IgD-negative memory B cell (primary cell): ENCODE measurements at regions not wholly inside any gene's neighbourhood (a gene's known extent, or its start where the extent isn't known, plus 50 kb on each side); places are given as distances from the start of the nearest gene placed in this dataset.

Experiments
- H3K27ac Mint-ChIP-seq, 3 donors: one replicate each; pipeline ENCODE4 v1.8.0; 2020 to 2022; ENCODE audit warnings: mild to moderate bottlenecking in 3 of 3, mixed read lengths in 3 of 3, moderate library complexity in 1 of 3
- H3K27me3 Mint-ChIP-seq: one replicate; pipeline ENCODE4 v1.8.0; 2021; ENCODE audit warnings: mixed read lengths
- H3K36me3 Mint-ChIP-seq: one replicate; pipeline ENCODE4 v1.8.0; 2020; ENCODE audit warnings: mild to moderate bottlenecking, mixed read lengths
- H3K4me1 Mint-ChIP-seq, 3 donors: one replicate each; pipeline ENCODE4 v1.8.0; 2020 to 2022; ENCODE audit warnings: mixed read lengths in 3 of 3, mild to moderate bottlenecking in 1 of 3
- H3K4me3 Mint-ChIP-seq, 4 donors: one replicate each; pipeline ENCODE4 v1.8.0; 2020 to 2022; ENCODE audit warnings: mild to moderate bottlenecking in 4 of 4, mixed read lengths in 4 of 4, moderate library complexity in 3 of 4
- H3K9me3 Mint-ChIP-seq, 3 donors: one replicate each; pipeline ENCODE4 v1.8.0; 2020 to 2021; ENCODE audit warnings: mixed read lengths in 3 of 3, mild to moderate bottlenecking in 1 of 3

DNA sequence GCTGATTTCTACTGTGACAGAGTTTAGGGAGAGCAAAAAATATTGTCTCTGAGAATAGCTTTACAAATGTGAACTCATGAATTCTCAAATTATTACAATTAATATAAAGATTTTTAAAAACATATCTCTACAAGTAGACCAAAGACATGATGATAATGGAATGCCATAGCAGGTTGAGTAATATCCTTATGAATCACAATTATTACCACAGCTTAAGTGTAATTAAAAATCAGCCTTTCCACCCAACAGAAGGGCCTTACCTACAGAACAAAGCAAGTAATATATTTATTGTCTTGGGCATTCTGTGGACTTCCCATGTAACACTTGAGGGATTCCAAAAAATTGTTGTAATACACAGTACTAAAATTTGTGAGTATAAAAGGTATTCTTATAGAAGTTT, 1099.6 kb upstream of the GJE1 start:
- Mint-ChIP-seq H3K4me1 (peaks cover 0 to 2% (median 0%) of the 10 kb centered on the region in 3 donors), H3K36me3 (no peaks in the 10 kb centered on the region), H3K4me3 (no peak overlapping the region), H3K27ac (no peak overlapping the region), H3K9me3 (no peaks in the 10 kb centered on the region), H3K27me3 (no peaks in the 10 kb centered on the region)

GRCh38 chr6:141029908-141030307, 1102.8 kb upstream of the GJE1 start:
- no peaks in the 10 kb centered on the region for H3K27me3 Mint-ChIP-seq
- peaks cover 0 to 2% (median 0%) of the 10 kb centered on the region in 3 donors for H3K4me1 Mint-ChIP-seq
- no peaks in the 10 kb centered on the region for H3K36me3 Mint-ChIP-seq
- no peaks in the 10 kb centered on the region for H3K9me3 Mint-ChIP-seq
- H3K27ac Mint-ChIP-seq, result no peak overlapping the region
- no peak overlapping the region for H3K4me3 Mint-ChIP-seq

DNA sequence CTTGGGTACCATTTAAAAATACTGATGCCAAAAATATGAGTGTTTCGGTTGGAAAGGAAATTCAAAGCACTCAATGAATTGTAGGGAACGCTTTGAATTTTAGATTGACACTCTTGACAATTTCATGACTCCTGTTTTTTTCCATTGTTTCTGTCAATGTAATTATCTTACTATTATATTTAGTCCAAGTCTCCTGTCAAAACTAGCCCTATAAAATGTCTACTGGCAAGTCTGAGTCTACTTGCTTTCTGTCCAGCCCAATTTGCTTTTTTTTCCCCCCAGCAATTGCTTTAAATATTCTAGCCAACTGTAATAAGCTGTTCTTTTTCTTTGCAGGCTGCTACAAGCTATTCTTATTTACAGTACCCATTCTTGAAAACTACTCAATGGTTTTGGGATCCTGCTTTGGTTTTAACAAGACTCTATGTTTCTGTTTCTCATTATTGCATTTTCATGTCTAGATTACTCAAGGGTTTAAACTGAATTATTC, 1103.9 kb upstream of the GJE1 start:
- H3K27me3 Mint-ChIP-seq, result no peaks in the 10 kb centered on the region
- H3K36me3 Mint-ChIP-seq, result no peaks in the 10 kb centered on the region
- H3K9me3 Mint-ChIP-seq, result no peaks in the 10 kb centered on the region
- no peak overlapping the region for H3K27ac Mint-ChIP-seq
- peaks cover 0 to 2% (median 0%) of the 10 kb centered on the region in 3 donors for H3K4me1 Mint-ChIP-seq
- no peak overlapping the region for H3K4me3 Mint-ChIP-seq

DNA sequence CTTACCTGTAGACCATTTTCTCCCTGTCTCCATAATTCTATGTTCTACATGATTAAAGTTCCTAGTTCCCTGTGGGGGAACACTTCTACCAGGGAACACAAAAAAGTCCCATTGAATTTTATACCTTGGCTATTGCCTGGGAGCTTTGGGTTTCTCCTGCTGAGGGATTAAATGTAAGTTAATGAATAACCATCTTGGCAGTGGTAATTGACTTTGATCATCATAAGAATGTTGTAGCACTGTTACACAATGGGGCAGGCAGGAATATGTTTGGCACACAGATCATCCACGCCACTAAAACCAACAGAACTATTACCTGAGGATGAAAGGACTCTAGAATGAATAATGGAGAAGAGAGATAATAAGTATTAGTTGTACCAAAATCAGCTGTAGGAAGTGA, 1106.2 kb upstream of the GJE1 start:
- Mint-ChIP-seq H3K4me1 (peaks cover 0 to 3% (median 0%) of the 10 kb centered on the region in 3 donors), H3K4me3 (no peak overlapping the region), H3K27me3 (no peaks in the 10 kb centered on the region), H3K36me3 (no peaks in the 10 kb centered on the region), H3K9me3 (no peaks in the 10 kb centered on the region), H3K27ac (no peak overlapping the region)

DNA sequence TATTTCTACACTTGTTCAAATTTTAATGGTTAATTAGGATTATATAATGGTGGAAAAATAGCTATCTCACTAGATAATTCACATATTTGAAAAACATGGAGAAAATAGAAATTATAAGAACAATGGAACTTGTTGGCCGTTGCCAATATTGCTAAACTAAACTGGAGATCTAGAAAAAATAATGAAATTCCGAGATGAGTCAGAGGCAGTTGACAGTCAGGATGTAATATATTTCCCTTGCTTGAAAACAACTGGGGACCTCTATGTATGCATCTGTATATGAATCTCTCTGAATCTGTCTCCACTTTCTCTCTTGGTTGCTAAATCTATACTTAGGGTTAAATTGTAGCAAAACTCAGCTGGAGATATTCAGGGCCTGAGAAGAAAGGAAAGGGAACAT, 1108.2 kb upstream of the GJE1 start:
- Mint-ChIP-seq H3K27me3 (no peaks in the 10 kb centered on the region), H3K27ac (no peak overlapping the region), H3K4me3 (no peak overlapping the region), H3K4me1 (peaks cover 0 to 1% (median 0%) of the 10 kb centered on the region in 3 donors), H3K9me3 (no peaks in the 10 kb centered on the region), H3K36me3 (no peaks in the 10 kb centered on the region)

DNA sequence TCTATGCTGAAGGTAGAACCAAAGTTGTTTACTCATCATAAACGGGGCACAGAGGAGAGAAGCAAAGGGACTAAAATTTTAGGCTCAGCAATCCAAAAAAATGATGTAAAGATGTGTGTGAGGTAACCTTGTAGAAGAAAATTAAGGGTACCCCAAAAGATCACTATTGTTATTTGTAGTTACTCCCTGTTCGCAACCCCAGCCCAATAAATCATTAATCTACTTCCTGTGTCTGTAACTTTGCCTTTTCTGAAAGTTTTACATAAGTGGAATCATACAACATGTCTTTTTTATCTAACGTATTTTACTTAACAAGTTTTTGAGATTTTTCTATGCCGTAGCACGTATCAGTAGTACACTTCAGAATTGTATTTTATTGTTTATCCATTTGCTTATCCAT, 1114.8 kb upstream of the GJE1 start:
- H3K4me1 Mint-ChIP-seq, result peaks cover 0 to 2% (median 0%) of the 10 kb centered on the region in 3 donors
- H3K36me3 Mint-ChIP-seq, result no peaks in the 10 kb centered on the region
- H3K4me3 Mint-ChIP-seq, result no peak overlapping the region
- H3K27ac Mint-ChIP-seq, result no peak overlapping the region
- H3K9me3 Mint-ChIP-seq, result no peaks in the 10 kb centered on the region
- no peaks in the 10 kb centered on the region for H3K27me3 Mint-ChIP-seq

GRCh38 chr6:141000917-141001316, 1131.8 kb upstream of the GJE1 start:
- peaks cover 0 to 2% (median 0%) of the 10 kb centered on the region in 3 donors for H3K9me3 Mint-ChIP-seq
- H3K27ac Mint-ChIP-seq, result no peak overlapping the region
- no peak overlapping the region for H3K4me3 Mint-ChIP-seq
- peaks cover 2% of the 10 kb centered on the region for H3K36me3 Mint-ChIP-seq
- H3K27me3 Mint-ChIP-seq, result no peaks in the 10 kb centered on the region
- H3K4me1 Mint-ChIP-seq, result no peaks in the 10 kb centered on the region

DNA sequence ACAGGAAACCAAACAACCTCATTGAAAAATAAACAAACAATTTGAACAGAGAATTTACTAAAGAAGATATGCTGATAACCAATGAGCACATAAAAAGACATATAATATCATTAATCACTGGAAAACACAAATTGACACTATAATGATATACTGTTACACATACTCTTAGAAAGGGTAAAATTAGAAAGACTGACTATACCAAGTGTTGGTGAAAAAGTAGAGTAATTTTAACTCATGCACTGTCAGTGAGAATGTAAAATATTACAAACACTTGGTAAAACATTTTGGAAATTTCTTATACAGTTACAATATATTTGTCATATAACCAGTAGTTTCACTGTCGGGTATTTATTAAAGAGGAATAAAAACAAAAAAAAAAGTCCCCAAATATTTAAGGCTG, 1139.2 kb upstream of the GJE1 start:
- peaks cover 0 to 3% (median 3%) of the 10 kb centered on the region in 3 donors for H3K9me3 Mint-ChIP-seq
- no peaks in the 10 kb centered on the region for H3K27me3 Mint-ChIP-seq
- no peaks in the 10 kb centered on the region for H3K4me1 Mint-ChIP-seq
- no peaks in the 10 kb centered on the region for H3K36me3 Mint-ChIP-seq
- no peak overlapping the region for H3K4me3 Mint-ChIP-seq
- H3K27ac Mint-ChIP-seq, result no peak overlapping the region

DNA sequence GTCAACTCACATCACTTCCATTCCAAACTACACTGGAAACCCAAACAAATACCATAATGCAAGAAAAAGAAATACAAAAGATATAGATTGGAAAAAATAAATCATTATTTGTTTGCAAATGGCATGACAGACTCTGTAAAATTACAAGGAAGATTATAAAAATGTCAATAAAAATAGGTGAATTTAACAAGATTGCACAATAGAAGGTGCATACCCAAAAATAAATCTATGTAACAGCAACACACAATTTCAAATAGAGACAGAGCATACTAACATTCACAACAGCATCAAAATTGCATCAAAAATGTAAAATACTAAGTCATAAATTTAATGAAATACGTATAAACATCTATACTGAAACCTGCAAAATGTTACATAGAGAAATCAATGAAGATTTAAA, 1140.0 kb upstream of the GJE1 start:
- H3K9me3 Mint-ChIP-seq, result peaks cover 0 to 3% (median 3%) of the 10 kb centered on the region in 3 donors
- no peaks in the 10 kb centered on the region for H3K36me3 Mint-ChIP-seq
- H3K4me3 Mint-ChIP-seq, result no peak overlapping the region
- H3K4me1 Mint-ChIP-seq, result no peaks in the 10 kb centered on the region
- no peaks in the 10 kb centered on the region for H3K27me3 Mint-ChIP-seq
- H3K27ac Mint-ChIP-seq, result no peak overlapping the region

- Mint-ChIP-seq H3K27ac (no peak overlapping the region), H3K36me3 (no peaks in the 10 kb centered on the region), H3K4me3 (no peak overlapping the region), H3K9me3 (peaks cover 0 to 3% (median 1%) of the 10 kb centered on the region in 3 donors), H3K4me1 (no peaks in the 10 kb centered on the region), H3K27me3 (no peaks in the 10 kb centered on the region)
These were observed 1143.9 kb upstream of the GJE1 start for GRCh38 chr6:140988780-140989179.

GRCh38 chr6:140987364-140988155, 1145.2 kb upstream of the GJE1 start:
- no peak overlapping the region for H3K4me3 Mint-ChIP-seq
- no peaks in the 10 kb centered on the region for H3K27me3 Mint-ChIP-seq
- no peaks in the 10 kb centered on the region for H3K4me1 Mint-ChIP-seq
- no peak overlapping the region for H3K27ac Mint-ChIP-seq
- no peaks in the 10 kb centered on the region for H3K36me3 Mint-ChIP-seq
- H3K9me3 Mint-ChIP-seq, result peaks cover 0 to 3% (median 1%) of the 10 kb centered on the region in 3 donors

DNA sequence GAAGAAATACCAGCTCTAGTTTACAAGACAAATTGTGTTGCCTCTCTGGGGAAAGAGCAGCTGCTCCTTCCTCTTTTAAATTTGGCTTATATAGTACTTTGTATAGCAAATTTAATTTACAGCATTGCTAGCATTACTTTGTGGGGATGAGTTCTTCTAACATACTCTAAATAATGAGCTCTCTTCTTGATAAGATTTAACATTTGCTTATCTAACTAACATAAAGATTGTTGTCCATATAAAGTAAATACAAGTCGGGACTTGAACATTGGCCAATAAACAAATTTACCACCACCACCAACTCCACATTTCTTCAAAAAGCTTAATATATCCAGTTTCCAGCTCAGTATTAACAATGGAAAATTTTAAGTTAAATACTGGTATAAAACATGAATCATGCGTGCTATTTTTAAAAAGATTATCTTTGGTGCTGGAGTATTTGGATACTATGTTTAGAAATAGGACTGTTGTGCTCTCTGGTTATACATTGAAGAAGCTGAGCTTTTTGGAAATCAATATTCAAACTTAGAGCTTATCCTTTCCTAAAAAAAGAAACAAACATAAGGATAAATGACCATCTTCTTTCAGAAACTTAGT, 1146.9 kb upstream of the GJE1 start:
- Mint-ChIP-seq H3K4me1 (no peaks in the 10 kb centered on the region), H3K27ac (no peak overlapping the region), H3K9me3 (peaks cover 0 to 3% (median 1%) of the 10 kb centered on the region in 3 donors), H3K27me3 (no peaks in the 10 kb centered on the region), H3K4me3 (no peak overlapping the region), H3K36me3 (no peaks in the 10 kb centered on the region)

DNA sequence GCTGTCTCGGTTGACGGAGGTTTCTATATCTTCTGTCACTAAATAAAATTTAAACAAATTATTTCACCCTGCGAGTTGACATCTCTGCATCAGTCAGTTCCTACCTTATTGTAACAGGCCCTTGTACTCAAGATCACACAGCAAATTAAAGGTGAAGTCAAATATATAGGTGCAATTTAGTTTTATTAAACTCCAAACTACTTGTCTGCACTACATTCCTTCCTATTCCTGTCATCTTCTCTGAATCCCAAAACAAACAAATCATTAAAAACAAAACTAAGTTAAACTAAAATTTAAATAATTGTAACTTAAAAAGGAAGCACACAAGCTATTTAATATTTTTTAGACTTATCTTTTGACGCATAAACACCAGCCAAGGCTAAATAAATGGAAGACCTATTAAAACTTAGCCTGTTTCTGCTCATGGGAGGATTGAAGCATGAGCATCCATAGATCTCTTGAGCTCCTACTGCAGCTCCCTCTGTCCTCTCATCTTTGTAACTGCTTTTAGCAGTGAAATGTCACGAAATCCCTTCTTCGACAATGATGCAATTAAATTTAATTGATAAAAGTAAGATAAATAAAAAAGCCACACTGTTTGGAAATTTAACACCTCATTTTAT, 1152.3 kb upstream of the GJE1 start:
- H3K9me3 Mint-ChIP-seq, result no peaks in the 10 kb centered on the region
- H3K4me3 Mint-ChIP-seq, result no peak overlapping the region
- no peaks in the 10 kb centered on the region for H3K36me3 Mint-ChIP-seq
- no peaks in the 10 kb centered on the region for H3K27me3 Mint-ChIP-seq
- H3K27ac Mint-ChIP-seq, result no peak overlapping the region
- no peaks in the 10 kb centered on the region for H3K4me1 Mint-ChIP-seq

DNA sequence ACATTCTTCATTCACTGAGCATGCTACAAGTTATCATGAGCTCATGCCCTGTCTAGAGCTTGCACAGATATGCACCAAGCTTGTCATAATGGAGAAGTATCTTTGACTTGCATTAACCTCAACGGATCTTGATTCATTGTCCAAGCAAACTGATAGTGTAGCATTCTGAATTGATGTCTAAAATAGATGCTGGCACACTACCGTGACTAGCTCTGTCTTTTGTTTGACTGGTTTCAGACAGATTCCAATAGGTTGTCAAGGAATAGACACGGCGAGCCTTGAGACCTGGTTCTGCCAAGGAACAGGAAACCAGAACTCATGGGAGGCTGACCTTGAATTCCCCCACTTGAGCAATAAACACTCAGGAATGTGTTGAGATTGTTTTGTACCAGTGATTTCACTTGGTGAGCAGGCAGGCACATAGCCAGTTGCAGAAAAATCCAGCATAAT, 1153.1 kb upstream of the GJE1 start:
- Mint-ChIP-seq H3K36me3 (no peaks in the 10 kb centered on the region), H3K27me3 (no peaks in the 10 kb centered on the region), H3K4me3 (no peak overlapping the region), H3K4me1 (no peaks in the 10 kb centered on the region), H3K9me3 (peaks cover 0 to 2% (median 0%) of the 10 kb centered on the region in 3 donors), H3K27ac (no peak overlapping the region)

- Mint-ChIP-seq H3K36me3 (no peaks in the 10 kb centered on the region), H3K27me3 (no peaks in the 10 kb centered on the region)
These were observed 1155.3 kb upstream of the GJE1 start for GRCh38 chr6:140977403-140977802.

More at GRCh38 chr6:140977403-140977802, 1155.3 kb upstream of the GJE1 start:
- H3K27ac Mint-ChIP-seq, result no peak overlapping the region
- H3K4me1 Mint-ChIP-seq, result no peaks in the 10 kb centered on the region
- H3K9me3 Mint-ChIP-seq, result peaks cover 2 to 7% (median 3%) of the 10 kb centered on the region in 3 donors
- H3K4me3 Mint-ChIP-seq, result no peak overlapping the region
